Breast epithelium (tissue), 4 donors: ENCODE measurements at regions not wholly inside any gene's neighbourhood (a gene's known extent, or its start where the extent isn't known, plus 50 kb on each side); places are given as distances from the start of the nearest gene placed in this dataset.
"Not testable (repeated sequence)": the region's sequence is repeated elsewhere in the genome, so short reads cannot be mapped to it uniquely, and the experiment has no call there.

Experiments used
- DNase-seq, 2 donors: peaks; one replicate each; pipeline ENCODE4 v3.0.0-alpha.2; 2019; ENCODE audit warnings: low spot score in 2 of 2
- H3K27ac ChIP-seq, 2 donors: fragments of 200-600 bp; sonication (generic) in 1 of 2; one replicate each; pipeline ENCODE4 v1.5.1; 2016 to 2019; ENCODE audit warnings: mild to moderate bottlenecking in 1 of 2
- H3K27me3 ChIP-seq, 2 donors: fragments of 200-600 bp; sonication (generic) in 1 of 2; one replicate each; pipeline versions ENCODE4 v1.5.1 to v1.6.0; 2017 to 2019; ENCODE audit warnings: control low read depth in 1 of 2, mild to moderate bottlenecking in 1 of 2
- H3K36me3 ChIP-seq: fragments of 200-600 bp; one replicate; pipeline ENCODE4 v1.5.1; 2019
- H3K4me1 ChIP-seq, 2 donors: fragments of 200-600 bp; sonication (generic); one replicate each; pipeline ENCODE4 v1.5.1; 2016 to 2019; ENCODE audit warnings: control low read depth in 1 of 2
- H3K4me3 ChIP-seq, 3 donors: fragments of 200-600 bp; sonication (generic); 1 replicate in 2 of 3; 2 replicates in 1 of 3; pipeline ENCODE4 v1.5.1; 2016 to 2019; ENCODE audit warnings: mild to moderate bottlenecking in 3 of 3, moderate library complexity in 2 of 3
- H3K9me3 ChIP-seq, 2 donors: fragments of 200-600 bp; sonication (generic) in 1 of 2; one replicate each; pipeline ENCODE4 v1.5.1; 2016 to 2019; ENCODE audit warnings: control low read depth in 1 of 2
- CTCF ChIP-seq, 3 donors: fragments of 450-650 bp; IDR thresholded peaks; one replicate each; pipeline ENCODE4 v1.5.1; 2016 to 2017; ENCODE audit warnings: antibody characterized with exemption in 3 of 3, mild to moderate bottlenecking in 3 of 3, moderate library complexity in 3 of 3
- intact Hi-C: fragments of 100-400 bp; cut with DNase I; formaldehyde crosslinking; loops from one replicate; pipeline ENCODE4 v1.15.1; 2023; ENCODE audit warnings: low total_unique reads

- H3K36me3 ChIP-seq, DNase-seq, intact Hi-C loops, H3K9me3 ChIP-seq, H3K27ac ChIP-seq, H3K4me1 ChIP-seq, H3K27me3 ChIP-seq: not testable (repeated sequence)
- peak in 1 of 3 donors; percentile 18 for TF ChIP-seq CTCF (IDR thresholded peaks at IDR 0.05)
- peak overlapping the region in 2 of 3 donors; percentile 18 to 46 for H3K4me3 ChIP-seq
These were observed 127.6 kb downstream of the POTEC start for GRCh38 chr18:14415806-14416205.

- H3K27ac ChIP-seq, H3K9me3 ChIP-seq, intact Hi-C loops, H3K4me1 ChIP-seq, H3K36me3 ChIP-seq, DNase-seq, H3K27me3 ChIP-seq: not testable (repeated sequence)
- H3K4me3 ChIP-seq: peak overlapping the region in 2 of 3 donors; percentile 18 to 46
These were observed 128.0 kb downstream of the POTEC start for GRCh38 chr18:14415399-14415798.

GRCh38 chr18:14395533-14395932 is 147.9 kb downstream of the POTEC start:
- H3K4me3 ChIP-seq, H3K9me3 ChIP-seq, DNase-seq, H3K4me1 ChIP-seq, intact Hi-C loops, H3K27ac ChIP-seq, H3K27me3 ChIP-seq, H3K36me3 ChIP-seq: not testable (repeated sequence)

GRCh38 chr18:14393563-14394103 is 149.8 kb downstream of the POTEC start:
- H3K27ac ChIP-seq, DNase-seq, H3K4me3 ChIP-seq, H3K36me3 ChIP-seq, H3K27me3 ChIP-seq, intact Hi-C loops, H3K4me1 ChIP-seq, H3K9me3 ChIP-seq: not testable (repeated sequence)

GRCh38 chr18:14392604-14393003 is 150.8 kb downstream of the POTEC start:
- H3K27ac ChIP-seq, H3K27me3 ChIP-seq, H3K9me3 ChIP-seq, DNase-seq, intact Hi-C loops, H3K4me3 ChIP-seq, H3K36me3 ChIP-seq, H3K4me1 ChIP-seq: not testable (repeated sequence)

DNA sequence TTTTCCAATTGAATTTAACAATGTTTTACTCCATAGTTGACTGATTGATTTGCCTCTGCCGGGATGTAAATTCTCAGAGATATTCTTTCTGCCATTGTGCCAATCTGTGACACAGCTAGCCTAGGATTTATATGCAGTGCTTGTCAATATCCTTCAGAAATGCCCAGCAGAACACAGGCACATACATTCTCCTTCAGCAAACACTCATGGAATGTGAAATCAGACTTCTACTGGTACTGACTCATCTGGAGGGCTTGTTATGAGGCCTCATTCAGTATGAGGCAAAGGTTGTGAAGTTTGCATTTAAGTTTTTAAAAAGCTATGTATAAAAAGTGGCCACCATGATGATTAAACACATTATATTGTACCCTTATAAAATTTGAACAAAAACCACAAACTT is 158.4 kb downstream of the POTEC start:
- H3K4me1 ChIP-seq, H3K27ac ChIP-seq, DNase-seq, H3K27me3 ChIP-seq, intact Hi-C loops, H3K36me3 ChIP-seq, H3K4me3 ChIP-seq, H3K9me3 ChIP-seq: not testable (repeated sequence)

- H3K27ac ChIP-seq, H3K27me3 ChIP-seq, H3K4me3 ChIP-seq, intact Hi-C loops, DNase-seq, H3K4me1 ChIP-seq, H3K36me3 ChIP-seq, H3K9me3 ChIP-seq: not testable (repeated sequence)
These were observed 160.7 kb downstream of the POTEC start for GRCh38 chr18:14382666-14383065.

GRCh38 chr18:14379489-14379888 is 163.9 kb downstream of the POTEC start:
- H3K27ac ChIP-seq, intact Hi-C loops, H3K4me1 ChIP-seq, DNase-seq, H3K27me3 ChIP-seq, H3K9me3 ChIP-seq, H3K36me3 ChIP-seq, H3K4me3 ChIP-seq: not testable (repeated sequence)

GRCh38 chr18:14378376-14378775 is 165.0 kb downstream of the POTEC start:
- intact Hi-C loops, H3K4me3 ChIP-seq: not testable (repeated sequence)

DNA sequence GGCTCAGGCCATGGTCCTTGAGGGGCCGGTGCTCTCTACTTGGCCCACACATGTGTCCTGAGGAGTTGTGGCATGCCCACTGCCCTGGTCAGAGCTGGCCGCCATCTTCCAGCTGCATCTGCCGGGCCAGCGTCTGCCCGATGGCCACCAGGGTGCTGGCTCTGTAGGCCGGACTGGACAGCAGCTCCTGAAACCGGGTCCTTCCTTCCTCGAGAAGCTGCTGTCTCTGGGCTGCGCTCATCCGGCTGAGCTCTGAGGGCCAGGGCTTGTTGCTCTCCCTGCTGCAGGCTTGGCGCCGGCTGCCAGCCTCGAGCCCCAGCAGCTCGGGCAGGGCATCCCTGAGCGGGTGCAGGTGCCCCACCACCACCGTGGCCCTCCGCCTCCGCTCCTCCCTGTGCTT is 182.1 kb downstream of the POTEC start:
- intact Hi-C loops, DNase-seq: not testable (repeated sequence)

More at GRCh38 chr18:14378376-14378775, 165.0 kb downstream of the POTEC start:
- H3K27ac ChIP-seq, DNase-seq, H3K4me1 ChIP-seq, H3K9me3 ChIP-seq, H3K36me3 ChIP-seq, H3K27me3 ChIP-seq: not testable (repeated sequence)

DNA sequence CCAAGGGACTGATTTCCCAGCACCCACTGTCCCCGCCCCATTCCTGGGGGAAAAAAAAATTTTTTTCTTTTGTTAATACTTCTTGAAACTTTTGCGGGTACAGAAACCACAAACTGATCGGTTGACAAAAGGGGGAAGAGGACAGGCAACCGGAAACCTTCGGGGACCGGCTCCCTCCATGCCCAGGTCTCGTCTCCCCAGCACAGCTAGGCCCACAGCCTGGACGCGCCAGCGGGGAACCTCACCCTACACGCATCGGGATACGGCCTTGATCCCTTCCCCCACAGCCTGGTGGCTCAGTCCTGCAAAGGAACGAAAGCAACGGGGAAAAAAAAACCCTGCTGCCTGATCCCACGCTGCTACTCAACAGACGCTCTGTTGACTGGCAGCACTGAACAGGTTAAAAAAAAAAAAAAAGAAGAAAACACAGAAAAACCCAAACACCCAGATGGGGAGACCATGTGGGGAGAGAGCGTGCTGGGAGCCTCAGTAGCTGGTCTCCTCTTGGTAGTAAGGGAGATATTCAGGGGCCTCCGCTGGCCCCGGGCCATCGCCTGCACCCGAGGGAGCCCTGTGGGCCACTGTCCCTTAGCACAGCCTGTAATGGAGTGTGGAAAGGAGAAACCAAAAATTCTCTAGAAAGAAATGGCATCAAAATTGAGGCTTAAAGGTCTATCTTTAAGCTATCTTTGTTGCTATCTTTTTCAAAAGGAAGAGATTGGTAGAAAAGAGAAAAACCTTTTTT is 185.7 kb downstream of the POTEC start:
- DNase-seq, H3K36me3 ChIP-seq, H3K9me3 ChIP-seq, intact Hi-C loops, H3K27ac ChIP-seq, H3K4me3 ChIP-seq, H3K27me3 ChIP-seq, H3K4me1 ChIP-seq: not testable (repeated sequence)

More for the DNA sequence above, 182.1 kb downstream of the POTEC start:
- not testable (repeated sequence) for H3K4me1 ChIP-seq, H3K27ac ChIP-seq, H3K9me3 ChIP-seq, H3K36me3 ChIP-seq, H3K4me3 ChIP-seq, H3K27me3 ChIP-seq

DNA sequence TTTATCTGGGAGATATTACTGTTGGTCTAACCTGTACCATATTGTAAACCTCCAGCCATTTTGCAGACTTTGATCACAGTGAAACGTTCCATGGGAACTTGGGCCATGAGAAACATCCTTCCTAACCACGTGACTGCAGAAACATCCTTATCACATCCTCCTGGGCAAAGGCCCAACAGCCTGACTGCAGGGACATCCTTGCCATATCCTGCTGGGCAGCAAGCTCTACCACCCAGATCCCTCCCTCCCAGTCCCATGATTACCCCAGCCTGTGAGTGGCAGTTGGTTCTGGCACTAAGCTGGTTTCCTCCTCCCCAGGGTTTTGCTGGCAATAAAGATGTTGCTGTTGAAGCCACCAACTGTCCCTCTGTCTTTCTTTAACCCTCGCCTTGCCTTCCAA is 201.2 kb downstream of the POTEC start:
- H3K9me3 ChIP-seq, H3K4me3 ChIP-seq, H3K27me3 ChIP-seq, H3K36me3 ChIP-seq, H3K4me1 ChIP-seq, DNase-seq, H3K27ac ChIP-seq, intact Hi-C loops: not testable (repeated sequence)

DNA sequence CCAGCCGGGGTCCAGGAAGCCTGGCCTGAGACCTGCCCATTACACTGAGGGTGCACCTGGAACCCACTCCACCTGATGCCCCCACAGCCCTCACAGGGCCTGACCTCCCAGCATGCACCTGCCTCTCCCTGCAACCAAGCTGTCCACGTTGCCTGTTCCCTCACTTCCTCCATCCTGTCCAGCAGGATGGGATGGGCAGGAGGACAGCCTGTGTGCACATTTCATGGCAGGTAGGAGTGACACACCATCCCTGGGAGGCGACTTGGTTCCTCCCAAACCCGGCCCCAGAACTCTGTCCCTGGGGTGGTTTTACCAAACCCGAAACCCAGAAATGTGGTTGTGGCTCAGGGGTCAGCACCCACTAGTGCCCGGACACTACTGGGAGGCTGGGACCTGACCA is 203.8 kb upstream of the ZNF519 start:
- DNase-seq, H3K4me3 ChIP-seq, H3K9me3 ChIP-seq, intact Hi-C loops, H3K4me1 ChIP-seq, H3K27ac ChIP-seq, H3K36me3 ChIP-seq, H3K27me3 ChIP-seq: not testable (repeated sequence)
